ENCODE measurements at regions not wholly inside any gene's neighbourhood (a gene's known extent, or its start where the extent isn't known, plus 50 kb on each side); places are given as distances from the start of the nearest gene placed in this dataset.

DNA sequence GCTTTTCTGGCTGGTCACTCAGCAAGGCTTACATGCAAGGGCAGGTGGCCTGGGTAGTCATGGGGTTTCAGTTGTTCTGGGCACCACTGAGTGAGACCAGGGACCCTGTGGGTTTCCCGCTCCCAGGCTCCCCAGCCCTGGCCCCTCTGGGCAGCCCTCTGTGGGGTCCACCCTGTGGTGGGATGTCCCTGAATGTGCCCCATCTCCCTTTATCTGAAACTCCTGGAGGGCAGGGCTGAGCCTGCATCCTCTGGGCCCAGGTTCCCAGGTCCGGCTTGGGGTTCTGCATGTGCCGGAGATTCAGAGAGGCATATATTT, 1041.0 kb downstream of the BRD1 start:
- H2AFZ ChIP-seq (ENCODE audit: low read length), result no peak overlapping the region
- H3K4me2 ChIP-seq (ENCODE audit: low read depth, low read length), result no peak overlapping the region
- TF ChIP-seq EZH2phosphoT487 (IDR thresholded peaks at IDR 0.05; ENCODE audit: low read length) (no peak), EZH2 (optimal IDR thresholded peaks at IDR 0.05; ENCODE audit: low read depth, low read length) (no peak), CTCF (IDR thresholded peaks at IDR 0.05; ENCODE audit: low read length) (no peak)
- no peak for DNase-seq
- H3K9me2 ChIP-seq (replicated peaks; ENCODE audit: insufficient read depth, low read length), result no peaks in the 10 kb centered on the region
- H3K9me3 ChIP-seq (replicated peaks; ENCODE audit: insufficient read depth, low read length), result no peaks in the 10 kb centered on the region
- H3F3A ChIP-seq (ENCODE audit: insufficient read depth, low read length), result no peaks in the 10 kb centered on the region
- no peak overlapping the region for H3K9ac ChIP-seq (ENCODE audit: low read length)
- H3K4me1 ChIP-seq (ENCODE audit: low read length), result no peaks in the 10 kb centered on the region
- H3K27me3 ChIP-seq (replicated peaks; ENCODE audit: insufficient read depth, low read length), result no peaks in the 10 kb centered on the region
- H3K79me2 ChIP-seq (ENCODE audit: low read length), result no peaks in the 10 kb centered on the region
- no peaks in the 10 kb centered on the region for H3K36me3 ChIP-seq (replicated peaks; ENCODE audit: insufficient read depth, low read length)
- H4K20me1 ChIP-seq (ENCODE audit: insufficient read depth, low read length), result no peaks in the 10 kb centered on the region
- no peak overlapping the region for H3K27ac ChIP-seq (ENCODE audit: low read length)
- H3K4me3 ChIP-seq (ENCODE audit: low read length), result no peak overlapping the region

DNA sequence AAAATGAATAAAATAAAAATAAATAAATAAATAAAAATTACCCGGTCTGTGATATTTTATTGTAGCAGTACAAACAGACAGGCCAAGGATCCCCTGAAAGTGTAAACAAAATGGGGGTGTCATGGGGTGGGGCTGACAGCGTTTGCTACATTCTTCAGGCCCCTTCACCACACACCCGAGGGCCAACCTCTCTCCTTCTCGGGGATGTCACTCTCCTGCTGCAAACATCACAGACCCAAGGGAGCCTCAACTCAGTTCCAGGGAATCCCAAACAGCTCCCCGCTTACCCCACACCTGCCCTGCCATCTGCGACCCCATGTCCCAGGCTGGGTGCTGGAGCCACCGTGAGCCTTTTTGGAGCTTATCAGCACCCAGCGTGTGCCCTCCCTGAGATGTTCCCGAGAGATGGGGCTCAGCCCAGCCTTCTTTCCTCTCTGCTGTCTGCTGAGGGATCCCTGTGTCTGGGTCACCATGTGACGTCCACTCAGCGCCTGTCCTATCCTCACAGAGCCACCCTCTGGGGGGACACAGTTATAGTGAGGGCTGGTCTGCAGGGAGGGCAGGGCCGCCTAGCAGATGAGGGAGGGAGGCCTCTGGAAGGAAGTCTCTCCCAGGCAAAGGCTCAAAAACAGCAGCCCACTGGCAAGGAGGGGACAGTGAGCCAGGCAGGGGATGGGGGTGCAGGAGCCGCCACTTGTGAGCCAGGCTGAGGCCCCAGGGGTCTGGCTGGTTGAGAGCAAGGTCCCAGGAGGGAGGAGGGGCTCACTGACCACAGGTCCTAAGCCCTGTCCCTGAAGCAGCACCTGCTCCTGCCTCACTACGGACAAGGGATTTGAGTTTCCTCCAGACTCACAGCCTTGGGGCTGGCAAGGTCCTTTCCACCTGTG, 1041.6 kb downstream of the BRD1 start:
- Histone ChIP-seq H3K79me2 (ENCODE audit: low read length) (no peaks in the 10 kb centered on the region), H3K36me3 (replicated peaks; ENCODE audit: insufficient read depth, low read length) (no peaks in the 10 kb centered on the region), H3K9me2 (replicated peaks; ENCODE audit: insufficient read depth, low read length) (no peaks in the 10 kb centered on the region), H3K27ac (ENCODE audit: low read length) (no peak overlapping the region), H3K4me3 (ENCODE audit: low read length) (no peak overlapping the region), H3K4me1 (ENCODE audit: low read length) (no peaks in the 10 kb centered on the region), H3K9me3 (replicated peaks; ENCODE audit: insufficient read depth, low read length) (no peaks in the 10 kb centered on the region), H4K20me1 (ENCODE audit: insufficient read depth, low read length) (no peaks in the 10 kb centered on the region), H3K27me3 (replicated peaks; ENCODE audit: insufficient read depth, low read length) (no peaks in the 10 kb centered on the region), H3K9ac (ENCODE audit: low read length) (no peak overlapping the region), H2AFZ (ENCODE audit: low read length) (no peak overlapping the region), H3K4me2 (ENCODE audit: low read depth, low read length) (no peak overlapping the region), H3F3A (ENCODE audit: insufficient read depth, low read length) (no peaks in the 10 kb centered on the region)
- no peak for TF ChIP-seq EZH2 (optimal IDR thresholded peaks at IDR 0.05; ENCODE audit: low read depth, low read length)
- TF ChIP-seq CTCF (IDR thresholded peaks at IDR 0.05; ENCODE audit: low read length), result no peak
- DNase-seq, result no peak

- DNase-seq, result no peak
- H3K27me3 ChIP-seq (replicated peaks; ENCODE audit: insufficient read depth, low read length), result no peaks in the 10 kb centered on the region
These were observed 1042.8 kb downstream of the BRD1 start for GRCh38 chr22:48784701-48785503.

More at GRCh38 chr22:48784701-48785503, 1042.8 kb downstream of the BRD1 start:
- no peaks in the 10 kb centered on the region for H3F3A ChIP-seq (ENCODE audit: insufficient read depth, low read length)
- no peaks in the 10 kb centered on the region for H3K36me3 ChIP-seq (replicated peaks; ENCODE audit: insufficient read depth, low read length)
- H3K79me2 ChIP-seq (ENCODE audit: low read length), result no peaks in the 10 kb centered on the region
- no peak overlapping the region for H2AFZ ChIP-seq (ENCODE audit: low read length)
- H3K4me2 ChIP-seq (ENCODE audit: low read depth, low read length), result no peak overlapping the region
- no peaks in the 10 kb centered on the region for H3K9me2 ChIP-seq (replicated peaks; ENCODE audit: insufficient read depth, low read length)
- H3K27ac ChIP-seq (ENCODE audit: low read length), result no peak overlapping the region
- TF ChIP-seq EZH2phosphoT487 (IDR thresholded peaks at IDR 0.05; ENCODE audit: low read length) (no peak), CTCF (IDR thresholded peaks at IDR 0.05; ENCODE audit: low read length) (no peak), EZH2 (optimal IDR thresholded peaks at IDR 0.05; ENCODE audit: low read depth, low read length) (no peak)
- no peaks in the 10 kb centered on the region for H3K9me3 ChIP-seq (replicated peaks; ENCODE audit: insufficient read depth, low read length)
- H3K4me3 ChIP-seq (ENCODE audit: low read length), result no peak overlapping the region
- no peaks in the 10 kb centered on the region for H3K4me1 ChIP-seq (ENCODE audit: low read length)
- H4K20me1 ChIP-seq (ENCODE audit: insufficient read depth, low read length), result no peaks in the 10 kb centered on the region
- no peak overlapping the region for H3K9ac ChIP-seq (ENCODE audit: low read length)

Measured in MM.1S (cell line).